H9 (cell line): ENCODE measurements at regions not wholly inside any gene's neighbourhood (a gene's known extent, or its start where the extent isn't known, plus 50 kb on each side); places are given as distances from the start of the nearest gene placed in this dataset.

Experiments
- DNase-seq: peaks from one replicate; pipeline ENCODE4 v3.0.0-alpha.2; 2017
- H2AFZ ChIP-seq: one replicate; pipeline ENCODE4 v1.6.1; 2013; ENCODE audit warnings: mild to moderate bottlenecking, low read length, control low read depth, moderate library complexity
- H2AK5ac ChIP-seq: 2 replicates; pipeline ENCODE4 v1.6.1; 2013; ENCODE audit warnings: low read length, control low read depth, mixed read lengths; ENCODE audit not compliant: insufficient read length
- H2BK120ac ChIP-seq: one replicate; pipeline ENCODE4 v1.6.1; 2013; ENCODE audit warnings: low read depth, mild to moderate bottlenecking, low read length, control low read depth, inconsistent platforms; ENCODE audit not compliant: poor library complexity, severe bottlenecking
- H2BK12ac ChIP-seq: 2 replicates; pipeline ENCODE4 v1.6.1; 2013; ENCODE audit warnings: low read length, control low read depth, mixed read lengths, low read depth; ENCODE audit not compliant: insufficient read length
- H2BK15ac ChIP-seq: 2 replicates; pipeline ENCODE4 v1.6.1; 2013; ENCODE audit warnings: low read depth, low read length, control low read depth
- H2BK20ac ChIP-seq: one replicate; pipeline ENCODE4 v1.6.1; 2013; ENCODE audit warnings: low read depth, mild to moderate bottlenecking, low read length, control low read depth, inconsistent platforms; ENCODE audit not compliant: poor library complexity, severe bottlenecking
- H2BK5ac ChIP-seq: 2 replicates; pipeline ENCODE4 v1.6.1; 2013; ENCODE audit warnings: low read length, control low read depth, mixed read lengths; ENCODE audit not compliant: insufficient read length
- H3K14ac ChIP-seq: 2 replicates; pipeline ENCODE4 v1.6.1; 2013; ENCODE audit warnings: low read length, control low read depth; ENCODE audit not compliant: insufficient read depth
- H3K18ac ChIP-seq: 2 replicates; pipeline ENCODE4 v1.6.1; 2013; ENCODE audit warnings: low read depth, mild to moderate bottlenecking, mixed read lengths, low read length, control low read depth; ENCODE audit not compliant: insufficient read length
- H3K23ac ChIP-seq: 2 replicates; pipeline ENCODE4 v1.6.1; 2013; ENCODE audit warnings: low read length, control low read depth, mixed read lengths, low read depth; ENCODE audit not compliant: insufficient read length
- H3K23me2 ChIP-seq: 2 replicates; pipeline ENCODE4 v1.6.1; 2013; ENCODE audit warnings: low read depth, mild to moderate bottlenecking, mixed read lengths, low read length, control low read depth; ENCODE audit not compliant: insufficient read length, poor library complexity, severe bottlenecking
- H3K27ac ChIP-seq: 2 replicates; pipeline ENCODE4 v1.5.1; 2013; ENCODE audit warnings: low read length, control low read depth, mixed read lengths, low read depth; ENCODE audit not compliant: insufficient read length
- H3K27me3 ChIP-seq: 2 replicates; pipeline ENCODE4 v1.6.1; 2013; ENCODE audit warnings: low read length, control low read depth, inconsistent platforms; ENCODE audit not compliant: insufficient read depth
- H3K4ac ChIP-seq: 2 replicates; pipeline ENCODE4 v1.6.1; 2013; ENCODE audit warnings: low read depth, mild to moderate bottlenecking, control low read depth, inconsistent platforms, low read length, moderate library complexity
- H3K4me1 ChIP-seq: 2 replicates; pipeline ENCODE4 v1.6.1; 2013; ENCODE audit warnings: low read length, control low read depth, inconsistent platforms; ENCODE audit not compliant: insufficient read depth
- H3K4me2 ChIP-seq: 2 replicates; pipeline ENCODE4 v1.6.1; 2013; ENCODE audit warnings: low read length, control low read depth, mixed read lengths; ENCODE audit not compliant: insufficient read length, insufficient read depth
- H3K56ac ChIP-seq: 2 replicates; pipeline ENCODE4 v1.6.1; 2013; ENCODE audit warnings: low read depth, mild to moderate bottlenecking, mixed read lengths, low read length, control low read depth; ENCODE audit not compliant: insufficient read length
- H3K79me1 ChIP-seq: 2 replicates; pipeline ENCODE4 v1.6.1; 2013; ENCODE audit warnings: low read depth, mild to moderate bottlenecking, moderate library complexity, low read length, control low read depth, inconsistent platforms; ENCODE audit not compliant: insufficient read depth, poor library complexity, severe bottlenecking
- H3K79me2 ChIP-seq: 2 replicates; pipeline ENCODE4 v1.6.1; 2013; ENCODE audit warnings: low read length, control low read depth, inconsistent platforms; ENCODE audit not compliant: insufficient read depth
- H3K9ac ChIP-seq: 2 replicates; pipeline ENCODE4 v1.6.1; 2013; ENCODE audit warnings: low read length, control low read depth, mixed read lengths; ENCODE audit not compliant: insufficient read length; ENCODE audit errors: extremely low read depth
- H3K9me3 ChIP-seq: one replicate; pipeline ENCODE4 v1.6.1; 2013; ENCODE audit warnings: low read depth, low read length, inconsistent platforms; ENCODE audit not compliant: control insufficient read depth
- H3T11ph ChIP-seq: one replicate; pipeline ENCODE4 v1.6.1; 2013; ENCODE audit warnings: mild to moderate bottlenecking, low read length, control low read depth, inconsistent platforms
- H4K20me1 ChIP-seq: one replicate; pipeline ENCODE4 v1.6.1; 2013; ENCODE audit not compliant: control insufficient read depth, insufficient read length, insufficient read depth
- H4K5ac ChIP-seq: 2 replicates; pipeline ENCODE4 v1.6.1; 2013; ENCODE audit warnings: low read depth, mild to moderate bottlenecking, mixed read lengths, low read length, control low read depth; ENCODE audit not compliant: insufficient read length
- H4K8ac ChIP-seq: replicated peaks from 2 replicates; pipeline ENCODE4 v1.6.1; 2013; ENCODE audit warnings: low read length, control low read depth, mixed read lengths, low read depth; ENCODE audit not compliant: insufficient read length
- H4K91ac ChIP-seq: 2 replicates; pipeline ENCODE4 v1.6.1; 2013; ENCODE audit warnings: low read depth, mild to moderate bottlenecking, moderate library complexity, mixed read lengths, low read length, control low read depth; ENCODE audit not compliant: insufficient read length
- H3K27ac Mint-ChIP-seq, 3 experiments: 2 replicates in 2 of 3; 3 replicates in 1 of 3; pipeline ENCODE4 v1.8.0; 2020 to 2021; ENCODE audit warnings: mixed read lengths in 3 of 3, mild to moderate bottlenecking in 1 of 3, moderate library complexity in 1 of 3
- H3K27me3 Mint-ChIP-seq: 2 replicates; pipeline ENCODE4 v1.8.0; 2021; ENCODE audit warnings: low read depth, mild to moderate bottlenecking, moderate library complexity, mixed read lengths
- H3K36me3 Mint-ChIP-seq, 3 experiments: 2 replicates in 2 of 3; 3 replicates in 1 of 3; pipeline ENCODE4 v1.8.0; 2020 to 2021; ENCODE audit warnings: low read depth in 3 of 3, mixed read lengths in 3 of 3; ENCODE audit not compliant: insufficient read depth in 1 of 3
- H3K4me1 Mint-ChIP-seq, 2 experiments: 2 replicates each; pipeline ENCODE4 v1.8.0; 2020; ENCODE audit warnings: mixed read lengths in 2 of 2
- H3K4me3 Mint-ChIP-seq, 2 experiments: 2 replicates in 1 of 2; 3 replicates in 1 of 2; pipeline ENCODE4 v1.8.0; 2020 to 2021; ENCODE audit warnings: mild to moderate bottlenecking in 2 of 2, mixed read lengths in 2 of 2, moderate library complexity in 1 of 2
- H3K9me3 Mint-ChIP-seq, 2 experiments: 2 replicates in 1 of 2; 3 replicates in 1 of 2; pipeline ENCODE4 v1.8.0; 2020; ENCODE audit warnings: mild to moderate bottlenecking in 2 of 2, mixed read lengths in 2 of 2, moderate library complexity in 1 of 2
- WGBS: extraction: QIAGEN DNeasy Blood & Tissue Kit; methylation state at CpG from one replicate; pipeline ENCODE4 v1.1.7; 2013; ENCODE audit warnings: missing lambda C conversion rate, low lambda C conversion rate, mixed read lengths; ENCODE audit not compliant: insufficient read length; ENCODE audit errors: extremely low coverage; 5-methylcytosine and 5-hydroxymethylcytosine counted together
- TF ChIP-seq, protein P1 (sequence below): fragments of 200-600 bp; sonication (generic); conservative IDR thresholded peaks from 3 replicates; pipeline ENCODE4 v1.8.0; 2021; ENCODE audit warnings: antibody characterized with exemption, mild to moderate bottlenecking

DNA sequence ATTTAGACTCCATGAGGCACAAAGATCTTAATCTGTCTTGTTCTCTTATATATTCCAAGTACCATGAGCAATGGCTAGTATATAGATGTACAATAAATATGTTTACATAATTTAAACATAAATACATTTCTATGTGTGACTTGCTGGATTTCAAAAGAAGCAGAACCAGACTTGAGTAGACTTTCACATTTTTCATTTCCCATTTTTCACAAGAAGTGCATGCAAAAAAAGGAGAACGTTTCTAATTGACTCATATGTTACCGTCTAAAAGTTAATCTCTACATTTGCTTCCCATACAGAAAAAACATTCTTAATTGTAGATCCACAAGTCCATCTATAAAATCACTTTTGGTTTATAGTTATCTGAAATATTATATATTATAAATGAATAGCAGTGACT is 256.5 kb upstream of the USP15 start:
- no peak overlapping the region for H2BK15ac ChIP-seq
- H4K20me1 ChIP-seq = no peaks in the 10 kb centered on the region
- H3K9me3 ChIP-seq = no peaks in the 10 kb centered on the region
- H3K18ac ChIP-seq = no peak overlapping the region
- Mint-ChIP-seq H3K27ac (no peak overlapping the region), H3K9me3 (no peaks in the 10 kb centered on the region), H3K36me3 (no peaks in the 10 kb centered on the region), H3K4me1 (peaks cover 0 to 2% of the 10 kb centered on the region in 2 experiments; a peak in 2 of 4 replicates), H3K4me3 (no peak overlapping the region), H3K27me3 (no peaks in the 10 kb centered on the region)
- no peak overlapping the region for H3K56ac ChIP-seq
- H3K79me2 ChIP-seq = no peaks in the 10 kb centered on the region
- no CpG with 5 or more reads among the region's 2 CpGs for WGBS
- no peak overlapping the region for H2BK12ac ChIP-seq
- DNase-seq = no peak
- no peak overlapping the region for H3K4ac ChIP-seq
- H3K4me1 ChIP-seq = no peaks in the 10 kb centered on the region
- no peak overlapping the region for H4K91ac ChIP-seq
- no peak overlapping the region for H3K14ac ChIP-seq
- H3K4me2 ChIP-seq = no peak overlapping the region
- no peaks in the 10 kb centered on the region for H3K79me1 ChIP-seq
- H3K9ac ChIP-seq = no peak overlapping the region
- no peak overlapping the region for H3T11ph ChIP-seq
- TF ChIP-seq, protein P1, sequence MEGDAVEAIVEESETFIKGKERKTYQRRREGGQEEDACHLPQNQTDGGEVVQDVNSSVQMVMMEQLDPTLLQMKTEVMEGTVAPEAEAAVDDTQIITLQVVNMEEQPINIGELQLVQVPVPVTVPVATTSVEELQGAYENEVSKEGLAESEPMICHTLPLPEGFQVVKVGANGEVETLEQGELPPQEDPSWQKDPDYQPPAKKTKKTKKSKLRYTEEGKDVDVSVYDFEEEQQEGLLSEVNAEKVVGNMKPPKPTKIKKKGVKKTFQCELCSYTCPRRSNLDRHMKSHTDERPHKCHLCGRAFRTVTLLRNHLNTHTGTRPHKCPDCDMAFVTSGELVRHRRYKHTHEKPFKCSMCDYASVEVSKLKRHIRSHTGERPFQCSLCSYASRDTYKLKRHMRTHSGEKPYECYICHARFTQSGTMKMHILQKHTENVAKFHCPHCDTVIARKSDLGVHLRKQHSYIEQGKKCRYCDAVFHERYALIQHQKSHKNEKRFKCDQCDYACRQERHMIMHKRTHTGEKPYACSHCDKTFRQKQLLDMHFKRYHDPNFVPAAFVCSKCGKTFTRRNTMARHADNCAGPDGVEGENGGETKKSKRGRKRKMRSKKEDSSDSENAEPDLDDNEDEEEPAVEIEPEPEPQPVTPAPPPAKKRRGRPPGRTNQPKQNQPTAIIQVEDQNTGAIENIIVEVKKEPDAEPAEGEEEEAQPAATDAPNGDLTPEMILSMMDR = no peak
- no peak overlapping the region for H2BK20ac ChIP-seq
- H2AFZ ChIP-seq = no peak overlapping the region
- H2AK5ac ChIP-seq = no peak overlapping the region
- H3K27me3 ChIP-seq = no peaks in the 10 kb centered on the region
- H3K23me2 ChIP-seq = no peaks in the 10 kb centered on the region
- no peak overlapping the region for H3K23ac ChIP-seq
- H3K27ac ChIP-seq = no peak overlapping the region
- H4K8ac ChIP-seq = no peak overlapping the region
- no peak overlapping the region for H2BK5ac ChIP-seq
- no peak overlapping the region for H2BK120ac ChIP-seq
- no peak overlapping the region for H4K5ac ChIP-seq
